CD14-positive monocyte (primary cell): ENCODE measurements at regions not wholly inside any gene's neighbourhood (a gene's known extent, or its start where the extent isn't known, plus 50 kb on each side); places are given as distances from the start of the nearest gene placed in this dataset.

Experiments used
- DNase-seq, 3 donors: peaks; one replicate each; pipeline ENCODE4 v3.0.0-alpha.2; 2011 to 2022
- H2AFZ ChIP-seq: 2 replicates; pipeline ENCODE4 v1.6.0; 2012; ENCODE audit warnings: mild to moderate bottlenecking, low read depth, low read length, inconsistent platforms; ENCODE audit not compliant: insufficient read depth, poor library complexity, severe bottlenecking
- H3K27ac ChIP-seq, 2 donors: 1 replicate in 1 of 2; 2 replicates in 1 of 2; pipeline ENCODE4 v1.5.1; 2012 to 2013; ENCODE audit warnings: low read length in 2 of 2, control low read depth in 1 of 2, inconsistent platforms in 1 of 2, low read depth in 1 of 2, mild to moderate bottlenecking in 1 of 2
- H3K27me3 ChIP-seq, 2 donors: one replicate each; pipeline versions ENCODE4 v1.6.0 to v1.6.1; 2011 to 2013; ENCODE audit warnings: low read length in 2 of 2; ENCODE audit not compliant: control insufficient read depth in 2 of 2, insufficient read depth in 2 of 2
- H3K36me3 ChIP-seq, 2 donors: replicated peaks in 1 of 2; 1 replicate in 1 of 2; 2 replicates in 1 of 2; pipeline versions ENCODE4 v1.5.1 to v1.6.1; 2012 to 2013; ENCODE audit warnings: low read length in 2 of 2, control low read depth in 1 of 2, inconsistent platforms in 1 of 2, mild to moderate bottlenecking in 1 of 2; ENCODE audit not compliant: insufficient read depth in 2 of 2, control insufficient read depth in 1 of 2
- H3K4me1 ChIP-seq, 2 donors: 1 replicate in 1 of 2; 2 replicates in 1 of 2; pipeline versions ENCODE4 v1.5.1 to v1.6.1; 2012 to 2013; ENCODE audit warnings: low read length in 2 of 2, control low read depth in 1 of 2, inconsistent platforms in 1 of 2, mild to moderate bottlenecking in 1 of 2, moderate library complexity in 1 of 2; ENCODE audit not compliant: insufficient read depth in 2 of 2, control insufficient read depth in 1 of 2
- H3K4me2 ChIP-seq: replicated peaks from 2 replicates; pipeline ENCODE3; 2012; ENCODE audit warnings: low read length, moderate library complexity, mild to moderate bottlenecking; ENCODE audit not compliant: poor library complexity, severe bottlenecking; ENCODE audit errors: extremely low read depth
- H3K4me3 ChIP-seq, 3 experiments: fragments of 200-600 bp in 1 of 3; sonication (generic) in 1 of 3; replicated peaks in 1 of 3; 1 replicate in 2 of 3; 2 replicates in 1 of 3; pipeline ENCODE4 v1.5.1; 2011 to 2013; ENCODE audit warnings: low read length in 3 of 3, mild to moderate bottlenecking in 3 of 3, control low read depth in 2 of 3, low read depth in 2 of 3, inconsistent platforms in 1 of 3, moderate library complexity in 1 of 3
- H3K79me2 ChIP-seq: 2 replicates; pipeline ENCODE4 v1.6.0; 2012; ENCODE audit warnings: mild to moderate bottlenecking, control low read depth, inconsistent platforms, low read length, moderate library complexity; ENCODE audit not compliant: insufficient read depth
- H3K9ac ChIP-seq: 2 replicates; pipeline ENCODE4 v1.6.0; 2017; ENCODE audit warnings: low read length, mild to moderate bottlenecking; ENCODE audit not compliant: insufficient read depth, poor library complexity, severe bottlenecking
- H3K9me3 ChIP-seq, 2 donors: replicated peaks in 1 of 2; 1 replicate in 1 of 2; 2 replicates in 1 of 2; pipeline versions ENCODE4 v1.5.1 to v1.6.1; 2012 to 2013; ENCODE audit warnings: low read length in 2 of 2, control low read depth in 1 of 2; ENCODE audit not compliant: control insufficient read depth in 1 of 2, insufficient read depth in 1 of 2
- H4K20me1 ChIP-seq: 2 replicates; pipeline ENCODE4 v1.6.0; 2012; ENCODE audit warnings: mild to moderate bottlenecking, low read length, control low read depth, moderate library complexity; ENCODE audit not compliant: insufficient read depth
- H3K27ac Mint-ChIP-seq, 7 donors: one replicate each; pipeline ENCODE4 v1.8.0; 2020; ENCODE audit warnings: mild to moderate bottlenecking in 7 of 7, mixed read lengths in 7 of 7, moderate library complexity in 6 of 7, inconsistent platforms in 2 of 7
- H3K27me3 Mint-ChIP-seq, 3 donors: one replicate each; pipeline ENCODE4 v1.8.0; 2021 to 2022; ENCODE audit warnings: low read depth in 3 of 3, mild to moderate bottlenecking in 3 of 3, mixed read lengths in 3 of 3, moderate library complexity in 3 of 3, inconsistent platforms in 1 of 3
- H3K36me3 Mint-ChIP-seq, 2 donors: one replicate each; pipeline ENCODE4 v1.8.0; 2020; ENCODE audit warnings: mixed read lengths in 2 of 2, inconsistent platforms in 1 of 2, mild to moderate bottlenecking in 1 of 2
- H3K4me1 Mint-ChIP-seq: one replicate; pipeline ENCODE4 v1.8.0; 2020; ENCODE audit warnings: mild to moderate bottlenecking, mixed read lengths
- H3K4me3 Mint-ChIP-seq, 2 donors: one replicate each; pipeline ENCODE4 v1.8.0; 2020; ENCODE audit warnings: mild to moderate bottlenecking in 2 of 2, mixed read lengths in 2 of 2, moderate library complexity in 1 of 2
- H3K9me3 Mint-ChIP-seq, 7 donors: one replicate each; pipeline ENCODE4 v1.8.0; 2020 to 2022; ENCODE audit warnings: mixed read lengths in 7 of 7, mild to moderate bottlenecking in 6 of 7, moderate library complexity in 6 of 7, inconsistent platforms in 2 of 7
- CTCF ChIP-seq: fragments of 200-600 bp; IDR thresholded peaks from one replicate; pipeline ENCODE4 v1.8.0; 2022; ENCODE audit warnings: antibody characterized with exemption, mild to moderate bottlenecking
- whole genome bisulfite sequencing: methylation state at CpG from one replicate; pipeline ENCODE4 v1.1.5; 2013; ENCODE audit warnings: missing lambda C conversion rate; ENCODE audit not compliant: insufficient coverage; 5-methylcytosine and 5-hydroxymethylcytosine counted together
- intact Hi-C, 2 donors: fragments of 100-400 bp; cut with micrococcal nuclease; formaldehyde crosslinking; loops; one replicate each; pipeline versions ENCODE4 v1.15.0 to v1.15.1; 2023

DNA sequence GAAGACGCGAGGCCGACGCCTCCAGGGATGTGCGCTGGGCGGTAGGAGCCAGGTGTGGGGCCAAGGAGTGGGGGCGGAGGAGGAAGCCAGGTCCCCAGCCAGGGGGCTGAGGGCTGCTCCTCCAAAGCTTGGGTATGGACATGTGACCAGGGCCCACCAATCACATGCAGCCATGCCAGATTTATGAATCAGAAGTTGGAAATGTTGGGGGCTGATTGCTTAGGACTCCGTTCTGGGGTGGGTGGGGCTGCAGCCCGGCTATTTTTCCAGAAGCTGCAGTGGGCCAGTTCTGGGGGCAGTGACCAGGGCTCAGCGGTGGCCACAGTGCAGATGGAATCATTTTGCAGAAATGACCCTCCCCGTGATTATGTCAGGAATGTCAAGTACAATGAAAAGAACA, 96.0 kb downstream of the CEBPB start:
- peaks cover 48 to 50% of the 10 kb centered on the region in 2 donors for H3K4me1 ChIP-seq
- no peak overlapping the region for H3K9ac ChIP-seq
- H3K27me3 ChIP-seq, result no peaks in the 10 kb centered on the region
- Mint-ChIP-seq H3K27me3 (peaks cover 0 to 8% (median 4%) of the 10 kb centered on the region in 3 donors), H3K9me3 (no peaks in the 10 kb centered on the region), H3K4me3 (peak overlapping the region in 1 of 2 donors; percentile 24), H3K4me1 (peaks cover 60% of the 10 kb centered on the region), H3K27ac (peak overlapping the region in 1 of 7 donors; percentile 50), H3K36me3 (peaks cover 11 to 15% of the 10 kb centered on the region in 2 donors)
- no peaks in the 10 kb centered on the region for H3K79me2 ChIP-seq
- H3K27ac ChIP-seq, result no peak overlapping the region
- H3K36me3 ChIP-seq, result no peaks in the 10 kb centered on the region
- intact Hi-C loops, result loop anchor here in 1 of 2 donors (10.0 kb wide), 1 partner anchor 172 kb away; the partner anchor contains the start of gene UBE2V1
- no peak for DNase-seq
- no peak overlapping the region for H3K4me2 ChIP-seq
- no peak for TF ChIP-seq CTCF
- H3K9me3 ChIP-seq, result no peaks in the 10 kb centered on the region
- H3K4me3 ChIP-seq, result no peak overlapping the region
- WGBS, result 94% methylated on average over 11 of the region's 11 CpGs
- no peaks in the 10 kb centered on the region for H4K20me1 ChIP-seq
- H2AFZ ChIP-seq, result no peak overlapping the region

- Histone ChIP-seq H3K4me3 (no peak overlapping the region), H3K27ac (no peak overlapping the region), H3K9ac (no peak overlapping the region), H3K79me2 (no peaks in the 10 kb centered on the region), H3K27me3 (no peaks in the 10 kb centered on the region), H4K20me1 (no peaks in the 10 kb centered on the region), H3K9me3 (no peaks in the 10 kb centered on the region), H3K4me1 (peaks cover 48 to 50% of the 10 kb centered on the region in 2 donors), H3K4me2 (no peak overlapping the region), H2AFZ (no peak overlapping the region), H3K36me3 (no peaks in the 10 kb centered on the region)
- no peak for TF ChIP-seq CTCF
- Mint-ChIP-seq H3K27ac (no peak overlapping the region), H3K36me3 (peaks cover 10% of the 10 kb centered on the region in 2 donors), H3K4me1 (peaks cover 60% of the 10 kb centered on the region), H3K4me3 (peak overlapping the region in 1 of 2 donors; percentile 17), H3K9me3 (no peaks in the 10 kb centered on the region), H3K27me3 (peaks cover 0 to 10% (median 4%) of the 10 kb centered on the region in 3 donors)
- intact Hi-C loops, result loop anchor here in 1 of 2 donors (10.0 kb wide), 1 partner anchor 173 kb away; the partner anchor contains the start of gene UBE2V1
- DNase-seq, result no peak
- 100% methylated on average over 4 of the region's 4 CpGs for WGBS
Measured at GRCh38 chr20:50287512-50287911, 96.9 kb downstream of the CEBPB start.
